ENCODE measurements at regions not wholly inside any gene's neighbourhood (a gene's known extent, or its start where the extent isn't known, plus 50 kb on each side); places are given as distances from the start of the nearest gene placed in this dataset.

GRCh38 chr6:28747083-28747630 lies 176.6 kb downstream of the TRIM27 start:
- peak in 1 of 8 experiments; percentile 20 for ATAC-seq (replicated peaks in 6 of 8)
- Histone ChIP-seq H3K27ac (no peak overlapping the region), H3K4me1 (replicated peaks in 1 of 2) (no peaks in the 10 kb centered on the region), H3K4me3 (no peak overlapping the region)
- WGBS, 10 experiments: 0 to 37% (median 10%) methylated on average over 4 to 12 of the region's 13 CpGs
- in situ Hi-C loops (cut with MboI; ENCODE audit: low pct_unique_long_range_greater_than_20kb in 2 of 9, low sequenced_read_pairs in 9 of 9, unreplicated experiment in 9 of 9): no loop called here

- H3K4me3 ChIP-seq: no peak overlapping the region
- 0 to 20% (median 4%) methylated on average over 1 to 19 of the region's 19 CpGs for WGBS, 10 experiments
Observed at GRCh38 chr6:28747631-28748157, 176.1 kb downstream of the TRIM27 start.

GRCh38 chr6:28748192-28748591 lies 175.6 kb downstream of the TRIM27 start:
- no peak overlapping the region for H3K27ac ChIP-seq
- H3K4me1 ChIP-seq (replicated peaks in 1 of 2): no peaks in the 10 kb centered on the region
- 17 to 60% (median 21%) methylated on average over 1 to 2 of the region's 2 CpGs; no CpG with 5 or more reads in 3 of the 10 experiments for WGBS, 10 experiments
- in situ Hi-C loops (cut with MboI; ENCODE audit: low pct_unique_long_range_greater_than_20kb in 2 of 9, low sequenced_read_pairs in 9 of 9, unreplicated experiment in 9 of 9): no loop called here
- ATAC-seq (replicated peaks in 6 of 8): no peak
- H3K4me3 ChIP-seq: no peak overlapping the region

More at GRCh38 chr6:28747631-28748157, 176.1 kb downstream of the TRIM27 start:
- in situ Hi-C loops (cut with MboI; ENCODE audit: low pct_unique_long_range_greater_than_20kb in 2 of 9, low sequenced_read_pairs in 9 of 9, unreplicated experiment in 9 of 9): no loop called here
- H3K27ac ChIP-seq: no peak overlapping the region
- peak in 6 of 8 experiments; percentile 41 to 95 (median 63) for ATAC-seq (replicated peaks in 6 of 8)
- H3K4me1 ChIP-seq (replicated peaks in 1 of 2): no peaks in the 10 kb centered on the region

GRCh38 chr6:28750926-28751458 lies 172.8 kb downstream of the TRIM27 start:
- H3K27ac ChIP-seq: no peak overlapping the region
- no peak for ATAC-seq (replicated peaks in 6 of 8)
- no peak overlapping the region for H3K4me3 ChIP-seq
- in situ Hi-C loops (cut with MboI; ENCODE audit: low pct_unique_long_range_greater_than_20kb in 2 of 9, low sequenced_read_pairs in 9 of 9, unreplicated experiment in 9 of 9): no loop called here
- WGBS, 10 experiments: 18 to 100% (median 82%) methylated on average over 1 of the region's 1 CpG; no CpG with 5 or more reads in 1 of the 10 experiments
- no peaks in the 10 kb centered on the region for H3K4me1 ChIP-seq (replicated peaks in 1 of 2)

- WGBS, 10 experiments: 8 to 68% (median 39%) methylated on average over 1 to 10 of the region's 12 CpGs; no CpG with 5 or more reads in 2 of the 10 experiments
- H3K27ac ChIP-seq: no peak overlapping the region
- in situ Hi-C loops (cut with MboI; ENCODE audit: low pct_unique_long_range_greater_than_20kb in 2 of 9, low sequenced_read_pairs in 9 of 9, unreplicated experiment in 9 of 9): no loop called here
- no peaks in the 10 kb centered on the region for H3K4me1 ChIP-seq (replicated peaks in 1 of 2)
- ATAC-seq (replicated peaks in 6 of 8): no peak
- H3K4me3 ChIP-seq: no peak overlapping the region
Observed at GRCh38 chr6:28751514-28751913, 172.3 kb downstream of the TRIM27 start.

GRCh38 chr6:28751963-28752350 lies 171.8 kb downstream of the TRIM27 start:
- no peak for ATAC-seq (replicated peaks in 6 of 8)
- 15 to 100% (median 58%) methylated on average over 1 to 2 of the region's 2 CpGs for WGBS, 10 experiments
- in situ Hi-C loops (cut with MboI; ENCODE audit: low pct_unique_long_range_greater_than_20kb in 2 of 9, low sequenced_read_pairs in 9 of 9, unreplicated experiment in 9 of 9): no loop called here

GRCh38 chr6:28757429-28758045 lies 166.2 kb downstream of the TRIM27 start:
- peak in 3 of 8 experiments; percentile 19 to 60 (median 40) for ATAC-seq (replicated peaks in 6 of 8)
- no peak overlapping the region for H3K27ac ChIP-seq
- in situ Hi-C loops (cut with MboI; ENCODE audit: low pct_unique_long_range_greater_than_20kb in 2 of 9, low sequenced_read_pairs in 9 of 9, unreplicated experiment in 9 of 9): no loop called here

More at GRCh38 chr6:28751963-28752350, 171.8 kb downstream of the TRIM27 start:
- H3K4me1 ChIP-seq (replicated peaks in 1 of 2): no peaks in the 10 kb centered on the region
- no peak overlapping the region for H3K27ac ChIP-seq
- no peak overlapping the region for H3K4me3 ChIP-seq

GRCh38 chr6:28758046-28758817 lies 165.6 kb downstream of the TRIM27 start:
- H3K4me1 ChIP-seq (replicated peaks in 1 of 2): no peaks in the 10 kb centered on the region
- peak overlapping the region in 1 of 2 donors; percentile 19 for H3K27ac ChIP-seq
- 0 to 43% (median 18%) methylated on average over 1 to 19 of the region's 19 CpGs for WGBS, 10 experiments
- H3K4me3 ChIP-seq: peak overlapping the region in 4 of 5 donors; percentile 11 to 38 (median 22)
- in situ Hi-C loops (cut with MboI; ENCODE audit: low pct_unique_long_range_greater_than_20kb in 2 of 9, low sequenced_read_pairs in 9 of 9, unreplicated experiment in 9 of 9): no loop called here
- peak in 4 of 8 experiments; percentile 51 to 89 (median 68) for ATAC-seq (replicated peaks in 6 of 8)

More at GRCh38 chr6:28757429-28758045, 166.2 kb downstream of the TRIM27 start:
- 0 to 73% (median 19%) methylated on average over 7 to 20 of the region's 33 CpGs; no CpG with 5 or more reads in 2 of the 10 experiments for WGBS, 10 experiments
- no peaks in the 10 kb centered on the region for H3K4me1 ChIP-seq (replicated peaks in 1 of 2)
- peak overlapping the region in 4 of 5 donors; percentile 11 to 38 (median 22) for H3K4me3 ChIP-seq

GRCh38 chr6:28758818-28759235 lies 165.0 kb downstream of the TRIM27 start:
- in situ Hi-C loops (cut with MboI; ENCODE audit: low pct_unique_long_range_greater_than_20kb in 2 of 9, low sequenced_read_pairs in 9 of 9, unreplicated experiment in 9 of 9): no loop called here

GRCh38 chr6:28764014-28764723 lies 159.6 kb downstream of the TRIM27 start:
- 4 to 64% (median 8%) methylated on average over 2 to 25 of the region's 27 CpGs for WGBS, 10 experiments
- Histone ChIP-seq H3K4me3 (no peak overlapping the region), H3K4me1 (replicated peaks in 1 of 2) (no peaks in the 10 kb centered on the region), H3K27ac (no peak overlapping the region)
- in situ Hi-C loops (cut with MboI; ENCODE audit: low pct_unique_long_range_greater_than_20kb in 2 of 9, low sequenced_read_pairs in 9 of 9, unreplicated experiment in 9 of 9): no loop called here
- no peak for ATAC-seq (replicated peaks in 6 of 8)

More at GRCh38 chr6:28758818-28759235, 165.0 kb downstream of the TRIM27 start:
- H3K4me1 ChIP-seq (replicated peaks in 1 of 2): no peaks in the 10 kb centered on the region
- no peak for ATAC-seq (replicated peaks in 6 of 8)
- H3K27ac ChIP-seq: no peak overlapping the region
- no peak overlapping the region for H3K4me3 ChIP-seq
- 7 to 90% (median 43%) methylated on average over 1 to 6 of the region's 6 CpGs for WGBS, 10 experiments

GRCh38 chr6:28764761-28765282 lies 159.0 kb downstream of the TRIM27 start:
- in situ Hi-C loops (cut with MboI; ENCODE audit: low pct_unique_long_range_greater_than_20kb in 2 of 9, low sequenced_read_pairs in 9 of 9, unreplicated experiment in 9 of 9): no loop called here
- no peak overlapping the region for H3K4me3 ChIP-seq
- 0 to 34% (median 9%) methylated on average over 2 to 15 of the region's 15 CpGs for WGBS, 10 experiments
- no peaks in the 10 kb centered on the region for H3K4me1 ChIP-seq (replicated peaks in 1 of 2)
- ATAC-seq (replicated peaks in 6 of 8): no peak
- no peak overlapping the region for H3K27ac ChIP-seq

- in situ Hi-C loops (cut with MboI; ENCODE audit: low pct_unique_long_range_greater_than_20kb in 2 of 9, low sequenced_read_pairs in 9 of 9, unreplicated experiment in 9 of 9): no loop called here
- H3K4me3 ChIP-seq: no peak overlapping the region
- 0 to 6% (median 0%) methylated on average over 2 to 13 of the region's 13 CpGs for WGBS, 10 experiments
- H3K4me1 ChIP-seq (replicated peaks in 1 of 2): no peaks in the 10 kb centered on the region
- peak in 1 of 8 experiments; percentile 22 for ATAC-seq (replicated peaks in 6 of 8)
- no peak overlapping the region for H3K27ac ChIP-seq
Observed at GRCh38 chr6:28765978-28766351, 157.8 kb downstream of the TRIM27 start.

Measured in motor neuron (in vitro differentiated cells).